Adrenal gland (tissue), 9 donors: ENCODE measurements at regions not wholly inside any gene's neighbourhood (a gene's known extent, or its start where the extent isn't known, plus 50 kb on each side); places are given as distances from the start of the nearest gene placed in this dataset.

Source experiments
- DNase-seq, 7 donors: peaks; one replicate each; pipeline ENCODE4 v3.0.0-alpha.2; 2019 to 2020
- H3K27ac ChIP-seq, 5 donors: fragments of 200-600 bp; sonication (generic) in 4 of 5; 1 replicate in 3 of 5; 2 replicates in 2 of 5; pipeline versions ENCODE4 v1.5.1 to v1.8.0; 2016 to 2020; ENCODE audit warnings: mild to moderate bottlenecking in 1 of 5
- H3K27me3 ChIP-seq: fragments of 200-600 bp; 2 replicates; pipeline ENCODE4 v1.8.0; 2021
- H3K36me3 ChIP-seq, 2 donors: fragments of 200-600 bp; replicated peaks in 1 of 2; 1 replicate in 1 of 2; 2 replicates in 1 of 2; pipeline versions ENCODE4 v1.5.1 to v1.8.0; 2018 to 2022
- H3K4me1 ChIP-seq, 2 donors: fragments of 200-600 bp; replicated peaks in 1 of 2; 1 replicate in 1 of 2; 2 replicates in 1 of 2; pipeline versions ENCODE4 v1.5.1 to v1.8.0; 2018 to 2021
- H3K4me3 ChIP-seq, 4 donors: fragments of 200-600 bp; sonication (generic) in 3 of 4; one replicate each; pipeline ENCODE4 v1.5.1; 2016 to 2018
- H3K9me3 ChIP-seq, 3 donors: fragments of 200-600 bp; sonication (generic) in 1 of 3; replicated peaks in 1 of 3; 1 replicate in 2 of 3; 2 replicates in 1 of 3; pipeline versions ENCODE4 v1.5.1 to v1.8.0; 2016 to 2021
- POLR2A ChIP-seq, 2 donors: fragments of 450-650 bp; IDR thresholded peaks; one replicate each; pipeline ENCODE4 v1.6.1; 2017; ENCODE audit warnings: antibody characterized with exemption in 2 of 2, mild to moderate bottlenecking in 2 of 2, moderate library complexity in 1 of 2
- WGBS, 4 donors: extraction: QIAGEN DNeasy Blood & Tissue Kit in 2 of 4; methylation state at CpG; one replicate each; pipeline versions ENCODE4 v1.1.5 to v1.1.7; 2013 to 2017; 5-methylcytosine and 5-hydroxymethylcytosine counted together
- intact Hi-C, 2 donors: fragments of 100-400 bp; cut with DNase I; formaldehyde crosslinking; loops; one replicate each; pipeline versions ENCODE4 v1.14.1 to v1.15.0; 2022 to 2023
- TF ChIP-seq, protein P1 (sequence below), 6 experiments: fragments of 450-650 bp in 4 of 6; fragments of 200-600 bp in 2 of 6; sonication (generic) in 1 of 6; IDR thresholded peaks; 1 replicate in 5 of 6; 2 replicates in 1 of 6; pipeline versions ENCODE4 v1.5.1 to v1.8.0; 2016 to 2021; ENCODE audit warnings: antibody characterized with exemption in 6 of 6, mild to moderate bottlenecking in 2 of 6, moderate library complexity in 1 of 6
- donor health status: healthy with polysubstance abuse.
- donor health status: Bipolar disorder and iron deficiency.
- donor health status: DM: yes; HTN: yes; CAD: no.
- donor health status: DM: no; HTN: no; CAD: no.
- donor health status: DM: no; HTN: no; CAD: no.

DNA sequence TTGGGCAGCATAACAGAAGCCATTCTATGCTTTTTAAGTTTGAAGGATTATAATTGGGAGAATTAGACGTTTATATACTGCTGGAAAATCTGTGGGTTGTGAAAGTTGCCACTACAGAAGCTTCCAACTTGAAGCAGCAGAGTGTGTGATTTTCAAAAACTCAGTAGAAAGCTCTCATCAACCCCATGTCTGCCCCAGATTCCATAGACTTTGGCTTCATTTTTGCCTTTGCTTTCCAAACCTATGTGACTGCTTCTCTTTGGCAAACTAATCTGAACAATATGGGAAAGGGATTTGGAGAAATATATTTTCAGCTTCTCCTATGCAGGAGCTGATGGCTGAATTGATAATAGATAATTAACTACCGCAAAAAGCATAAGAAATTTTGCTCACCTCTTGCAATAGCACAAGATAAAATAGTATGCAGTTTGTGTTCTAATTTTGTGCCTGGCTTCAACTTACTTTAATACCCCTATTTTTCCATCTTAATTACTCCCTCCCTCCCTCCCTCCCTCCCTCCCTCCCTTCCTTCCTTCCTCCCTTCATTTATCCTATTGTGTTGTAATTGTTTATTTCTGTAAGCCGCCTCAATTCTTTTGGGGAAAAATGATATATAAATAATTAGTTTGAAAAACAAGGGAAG, 214.1 kb upstream of the HS3ST5 start:
- DNase-seq = no peak
- H3K9me3 ChIP-seq = no peaks in the 10 kb centered on the region
- no peak for TF ChIP-seq POLR2A (IDR thresholded peaks at IDR 0.05)
- TF ChIP-seq, protein P1, sequence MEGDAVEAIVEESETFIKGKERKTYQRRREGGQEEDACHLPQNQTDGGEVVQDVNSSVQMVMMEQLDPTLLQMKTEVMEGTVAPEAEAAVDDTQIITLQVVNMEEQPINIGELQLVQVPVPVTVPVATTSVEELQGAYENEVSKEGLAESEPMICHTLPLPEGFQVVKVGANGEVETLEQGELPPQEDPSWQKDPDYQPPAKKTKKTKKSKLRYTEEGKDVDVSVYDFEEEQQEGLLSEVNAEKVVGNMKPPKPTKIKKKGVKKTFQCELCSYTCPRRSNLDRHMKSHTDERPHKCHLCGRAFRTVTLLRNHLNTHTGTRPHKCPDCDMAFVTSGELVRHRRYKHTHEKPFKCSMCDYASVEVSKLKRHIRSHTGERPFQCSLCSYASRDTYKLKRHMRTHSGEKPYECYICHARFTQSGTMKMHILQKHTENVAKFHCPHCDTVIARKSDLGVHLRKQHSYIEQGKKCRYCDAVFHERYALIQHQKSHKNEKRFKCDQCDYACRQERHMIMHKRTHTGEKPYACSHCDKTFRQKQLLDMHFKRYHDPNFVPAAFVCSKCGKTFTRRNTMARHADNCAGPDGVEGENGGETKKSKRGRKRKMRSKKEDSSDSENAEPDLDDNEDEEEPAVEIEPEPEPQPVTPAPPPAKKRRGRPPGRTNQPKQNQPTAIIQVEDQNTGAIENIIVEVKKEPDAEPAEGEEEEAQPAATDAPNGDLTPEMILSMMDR (IDR thresholded peaks at IDR 0.05) = no peak
- no peak overlapping the region for H3K4me3 ChIP-seq
- intact Hi-C loops = no loop called here
- H3K27me3 ChIP-seq = no peaks in the 10 kb centered on the region
- H3K36me3 ChIP-seq = no peaks in the 10 kb centered on the region
- WGBS, 4 donors = 56 to 72% (median 69%) methylated on average over 3 of the region's 3 CpGs
- H3K27ac ChIP-seq = no peak overlapping the region
- no peaks in the 10 kb centered on the region for H3K4me1 ChIP-seq

DNA sequence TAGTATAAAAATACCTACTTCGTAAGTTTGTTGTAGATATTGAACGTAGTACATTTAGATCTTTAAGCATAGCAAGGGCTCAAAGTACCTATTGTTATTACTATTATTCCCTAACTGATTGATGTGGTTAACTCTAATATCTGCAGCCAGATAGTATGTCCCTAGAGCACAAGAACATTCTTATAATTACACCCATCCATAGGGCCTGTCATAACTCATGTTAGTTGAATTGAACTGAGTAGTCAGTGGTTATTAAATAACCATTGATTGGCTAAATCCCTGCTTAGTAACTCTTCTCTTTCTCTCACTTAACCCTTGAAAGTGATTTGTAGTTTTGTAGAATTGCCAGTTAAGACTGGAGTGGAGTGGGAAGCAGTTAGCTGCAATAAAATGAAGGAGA, 207.5 kb upstream of the HS3ST5 start:
- no peaks in the 10 kb centered on the region for H3K27me3 ChIP-seq
- DNase-seq = no peak
- intact Hi-C loops = no loop called here
- H3K27ac ChIP-seq = no peak overlapping the region
- TF ChIP-seq POLR2A (IDR thresholded peaks at IDR 0.05) = no peak
- TF ChIP-seq, protein P1 (IDR thresholded peaks at IDR 0.05) = no peak
- WGBS, 4 donors = 84 to 87% (median 86%) methylated on average over 2 of the region's 2 CpGs
- H3K9me3 ChIP-seq = no peaks in the 10 kb centered on the region
- H3K36me3 ChIP-seq = no peaks in the 10 kb centered on the region
- no peaks in the 10 kb centered on the region for H3K4me1 ChIP-seq
- H3K4me3 ChIP-seq = no peak overlapping the region

DNA sequence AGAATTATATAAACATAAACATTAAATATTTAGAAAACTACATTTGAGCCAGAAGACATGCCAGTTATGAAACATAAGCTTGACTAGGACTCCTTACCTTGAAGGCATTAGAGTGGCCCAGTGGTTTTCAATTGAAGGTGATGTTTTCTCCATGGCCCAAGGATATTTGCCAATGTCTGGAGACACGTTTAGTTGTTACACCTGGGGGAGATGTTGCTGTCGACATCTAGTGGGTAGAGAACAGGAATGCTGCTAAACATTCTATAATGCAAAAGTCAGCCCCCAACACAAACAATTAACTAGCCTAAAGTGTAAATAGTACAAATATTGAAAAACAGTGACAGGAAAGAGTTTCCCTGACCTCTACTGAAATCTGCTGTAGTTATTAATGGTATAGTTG, 200.9 kb upstream of the HS3ST5 start:
- intact Hi-C loops = no loop called here

DNA sequence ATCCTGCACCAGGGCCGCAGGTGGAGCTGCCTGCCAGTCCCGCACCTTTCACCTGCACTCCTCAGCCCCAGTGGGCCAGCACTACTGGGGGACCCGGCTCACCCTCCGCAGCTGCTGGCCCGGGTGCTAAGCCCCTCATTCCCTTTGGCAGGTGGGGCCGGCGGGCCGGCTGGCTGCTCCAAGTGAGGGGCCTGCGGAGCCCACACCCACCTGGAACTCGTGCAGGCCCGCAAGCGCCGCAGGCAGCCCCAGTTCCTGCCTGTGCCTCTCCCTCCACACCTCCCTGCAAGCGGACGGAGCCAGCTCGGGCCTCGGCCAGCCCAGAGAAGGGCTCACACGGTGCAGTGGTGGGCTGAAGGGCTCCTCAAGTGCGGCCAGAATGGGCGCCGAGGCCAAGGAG, 199.0 kb upstream of the HS3ST5 start:
- H3K36me3 ChIP-seq = no peaks in the 10 kb centered on the region
- DNase-seq = no peak
- TF ChIP-seq, protein P1 (IDR thresholded peaks at IDR 0.05) = no peak
- H3K27me3 ChIP-seq = no peaks in the 10 kb centered on the region
- no peaks in the 10 kb centered on the region for H3K4me1 ChIP-seq
- H3K4me3 ChIP-seq = no peak overlapping the region
- 86 to 100% (median 91%) methylated on average over 8 to 21 of the region's 21 CpGs for whole genome bisulfite sequencing, 4 donors
- intact Hi-C loops = no loop called here
- H3K27ac ChIP-seq = no peak overlapping the region
- no peaks in the 10 kb centered on the region for H3K9me3 ChIP-seq

More for the DNA sequence above, 200.9 kb upstream of the HS3ST5 start:
- Histone ChIP-seq H3K4me1 (no peaks in the 10 kb centered on the region), H3K27ac (no peak overlapping the region), H3K9me3 (no peaks in the 10 kb centered on the region), H3K36me3 (no peaks in the 10 kb centered on the region), H3K4me3 (no peak overlapping the region), H3K27me3 (no peaks in the 10 kb centered on the region)
- no peak for DNase-seq
- 52 to 64% (median 60%) methylated on average over 2 of the region's 2 CpGs for whole genome bisulfite sequencing, 4 donors
- TF ChIP-seq POLR2A (IDR thresholded peaks at IDR 0.05) = no peak
- TF ChIP-seq, protein P1 (IDR thresholded peaks at IDR 0.05) = no peak
